NCI-H2227 (cell line): ENCODE measurements at regions not wholly inside any gene's neighbourhood (a gene's known extent, or its start where the extent isn't known, plus 50 kb on each side); places are given as distances from the start of the nearest gene placed in this dataset.

Source experiments
- DNase-seq: peaks from one replicate; lab custom pipeline; 2025; ENCODE audit not compliant: unreplicated experiment; lab: John Stamatoyannopoulos, UW

- DNase-seq = no peak
These were observed 73.8 kb downstream of the CBLN2 start for GRCh38 chr18:72470391-72470790.

GRCh38 chr18:72468021-72468710, 76.0 kb downstream of the CBLN2 start:
- no peak for DNase-seq

GRCh38 chr18:72460210-72460680, 83.9 kb downstream of the CBLN2 start:
- no peak for DNase-seq

- DNase-seq = no peak
These were observed 85.9 kb downstream of the CBLN2 start for GRCh38 chr18:72458271-72458670.

- no peak for DNase-seq
These were observed 87.3 kb downstream of the CBLN2 start for GRCh38 chr18:72456802-72457201.

- DNase-seq = no peak
These were observed 91.8 kb downstream of the CBLN2 start for GRCh38 chr18:72452328-72452727.

- no peak for DNase-seq
These were observed 99.4 kb downstream of the CBLN2 start for GRCh38 chr18:72444798-72445155.

GRCh38 chr18:72444111-72444797, 99.9 kb downstream of the CBLN2 start:
- DNase-seq = no peak

GRCh38 chr18:72436401-72436800, 107.7 kb downstream of the CBLN2 start:
- DNase-seq = no peak

- DNase-seq = no peak
These were observed 110.4 kb downstream of the CBLN2 start for GRCh38 chr18:72433756-72434155.

- no peak for DNase-seq
These were observed 116.4 kb downstream of the CBLN2 start for GRCh38 chr18:72427721-72428120.

GRCh38 chr18:72419914-72420313, 124.2 kb downstream of the CBLN2 start:
- no peak for DNase-seq

GRCh38 chr18:72412927-72413326, 131.2 kb downstream of the CBLN2 start:
- DNase-seq = no peak

GRCh38 chr18:72411261-72411660, 132.9 kb downstream of the CBLN2 start:
- no peak for DNase-seq

GRCh38 chr18:72410399-72410798, 133.7 kb downstream of the CBLN2 start:
- DNase-seq = no peak

- no peak for DNase-seq
These were observed 134.2 kb downstream of the CBLN2 start for GRCh38 chr18:72409903-72410302.

GRCh38 chr18:72407048-72407447, 137.1 kb downstream of the CBLN2 start:
- DNase-seq = no peak

- DNase-seq = no peak
These were observed 152.2 kb downstream of the CBLN2 start for GRCh38 chr18:72391951-72392350.

- no peak for DNase-seq
These were observed 152.7 kb downstream of the CBLN2 start for GRCh38 chr18:72391427-72391826.

- DNase-seq = no peak
These were observed 166.1 kb downstream of the CBLN2 start for GRCh38 chr18:72378016-72378415.

- no peak for DNase-seq
These were observed 167.9 kb downstream of the CBLN2 start for GRCh38 chr18:72376256-72376655.

- no peak for DNase-seq
These were observed 168.5 kb downstream of the CBLN2 start for GRCh38 chr18:72375618-72376017.

- no peak for DNase-seq
These were observed 172.1 kb downstream of the CBLN2 start for GRCh38 chr18:72372076-72372475.
